Effector CD8-positive, alpha-beta T cell (primary cell): ENCODE measurements at regions not wholly inside any gene's neighbourhood (a gene's known extent, or its start where the extent isn't known, plus 50 kb on each side); places are given as distances from the start of the nearest gene placed in this dataset.
"Not testable (repeated sequence)": the region's sequence is repeated elsewhere in the genome, so short reads cannot be mapped to it uniquely, and the experiment has no call there.

Experiments used
- DNase-seq: peaks from one replicate; lab custom pipeline; 2025; lab: John Stamatoyannopoulos, UW

DNA sequence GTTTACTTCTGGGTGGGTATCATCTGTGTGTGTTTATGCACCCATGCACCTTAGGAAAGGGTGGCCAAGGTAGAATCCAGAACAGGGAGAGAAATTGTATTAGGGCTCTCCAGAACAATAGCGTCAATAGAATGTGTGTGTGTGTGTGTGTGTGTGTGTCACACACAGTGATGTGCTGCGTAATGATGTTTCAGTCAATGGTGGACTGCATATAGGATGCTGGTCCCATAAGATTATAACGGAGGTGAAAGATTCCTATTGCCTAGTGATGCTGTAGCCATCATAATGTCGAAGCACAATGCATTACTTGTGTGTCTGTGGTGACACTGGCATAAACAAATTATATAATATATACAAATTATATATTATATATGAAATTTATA lies 69.3 kb upstream of the PRR23C start:
- DNase-seq, result no peak

DNA sequence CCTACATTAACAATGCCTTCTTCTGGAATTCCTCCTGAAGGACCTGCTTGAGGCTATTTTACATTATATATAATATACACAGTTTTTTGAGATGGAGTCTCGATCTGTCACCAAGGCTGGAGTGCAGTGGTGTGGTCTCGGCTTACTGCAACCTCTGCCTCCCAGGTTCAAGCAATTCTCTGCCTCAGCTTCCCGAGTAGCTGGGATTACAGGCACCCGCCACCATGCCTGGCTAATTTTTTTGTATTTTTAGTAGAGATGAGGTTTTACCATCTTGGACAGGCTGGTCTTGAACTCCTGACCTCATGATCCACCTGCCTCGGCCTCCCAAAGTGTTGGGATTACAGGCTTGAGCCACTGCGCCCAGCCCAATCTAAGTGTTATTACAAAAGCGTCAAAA lies 71.9 kb upstream of the PRR23C start:
- not testable (repeated sequence) for DNase-seq

DNA sequence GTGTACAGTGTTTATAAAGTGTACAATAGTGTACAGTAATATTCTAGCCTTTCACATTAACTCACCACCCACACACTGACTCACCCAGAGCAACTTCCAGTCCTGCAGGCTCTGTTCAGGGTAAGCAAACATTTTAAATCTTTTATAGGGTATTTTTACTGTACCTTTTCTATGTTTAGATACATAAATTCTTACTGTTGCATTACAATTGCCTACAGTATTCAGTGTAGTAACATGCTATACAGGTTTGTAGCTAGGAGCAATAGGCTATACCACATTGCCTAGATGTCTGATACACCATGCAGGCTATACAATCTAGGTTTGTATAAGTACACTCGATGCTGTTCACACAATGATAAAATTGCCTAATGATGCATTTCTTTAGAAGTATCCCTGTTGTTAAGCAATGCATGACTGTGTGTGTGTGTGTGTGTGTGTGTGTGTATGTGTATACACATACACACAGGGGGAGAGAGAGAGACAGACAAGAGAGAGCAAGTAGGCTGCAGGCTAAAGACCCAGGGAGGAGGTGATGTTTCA lies 72.5 kb upstream of the PRR23C start:
- no peak for DNase-seq

- DNase-seq, result no peak
These were observed 73.4 kb upstream of the PRR23C start for GRCh38 chr3:139117883-139118760.

DNA sequence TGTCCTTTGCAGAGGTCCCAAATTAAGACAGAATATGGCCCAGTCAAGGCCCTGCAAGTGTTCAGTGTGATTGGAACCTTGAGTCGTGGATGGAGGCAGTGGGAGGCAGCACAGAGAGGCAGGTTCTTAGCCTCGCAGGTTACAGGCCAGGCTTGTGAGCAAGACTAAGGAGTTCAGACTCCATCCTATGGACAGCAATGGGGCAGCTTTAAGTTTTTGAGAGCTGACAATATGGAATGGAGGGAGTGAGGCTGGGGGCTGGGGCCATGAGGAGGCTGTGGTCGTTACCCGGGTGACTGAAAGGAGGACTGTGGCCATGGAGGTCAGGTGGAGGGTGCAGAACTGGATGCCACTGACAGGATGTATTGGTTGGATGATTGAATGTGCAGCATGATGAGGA lies 74.1 kb upstream of the PRR23C start:
- DNase-seq, result no peak

DNA sequence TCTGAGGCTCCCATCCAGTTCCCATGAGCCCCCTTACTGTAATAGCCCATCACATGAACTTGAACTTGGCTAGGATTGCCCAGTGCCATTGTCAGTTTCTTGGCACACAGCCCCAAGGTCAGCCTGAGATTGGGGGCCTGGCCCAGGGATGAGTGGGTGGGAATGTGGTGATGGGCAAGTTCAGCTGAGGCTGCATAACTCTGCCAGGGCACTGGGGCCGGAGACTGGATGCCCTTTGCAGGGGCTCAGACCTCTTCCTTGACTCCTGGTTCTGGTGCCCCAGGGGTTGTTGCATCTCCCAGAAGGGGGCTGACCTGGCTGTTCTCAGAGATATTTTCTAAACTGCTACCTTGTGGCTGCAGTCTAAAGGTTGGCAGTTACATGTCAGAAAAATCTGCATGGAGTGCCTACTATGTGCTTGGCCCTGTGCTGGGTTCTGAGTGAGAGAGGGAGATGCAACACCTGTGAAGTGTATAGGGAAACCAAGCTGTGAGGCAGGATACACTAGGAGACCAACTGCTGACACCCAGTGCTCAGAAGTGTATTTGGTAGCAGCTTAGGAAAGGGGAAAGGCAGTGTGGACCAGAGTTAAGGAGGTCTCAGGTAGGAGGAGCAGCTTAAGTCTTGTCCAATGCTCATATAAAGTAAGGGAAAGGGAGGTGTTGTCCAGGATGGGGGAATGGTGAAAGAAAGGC lies 74.8 kb upstream of the PRR23C start:
- DNase-seq, result no peak

- no peak for DNase-seq
These were observed 75.7 kb upstream of the PRR23C start for GRCh38 chr3:139120086-139121056.

DNA sequence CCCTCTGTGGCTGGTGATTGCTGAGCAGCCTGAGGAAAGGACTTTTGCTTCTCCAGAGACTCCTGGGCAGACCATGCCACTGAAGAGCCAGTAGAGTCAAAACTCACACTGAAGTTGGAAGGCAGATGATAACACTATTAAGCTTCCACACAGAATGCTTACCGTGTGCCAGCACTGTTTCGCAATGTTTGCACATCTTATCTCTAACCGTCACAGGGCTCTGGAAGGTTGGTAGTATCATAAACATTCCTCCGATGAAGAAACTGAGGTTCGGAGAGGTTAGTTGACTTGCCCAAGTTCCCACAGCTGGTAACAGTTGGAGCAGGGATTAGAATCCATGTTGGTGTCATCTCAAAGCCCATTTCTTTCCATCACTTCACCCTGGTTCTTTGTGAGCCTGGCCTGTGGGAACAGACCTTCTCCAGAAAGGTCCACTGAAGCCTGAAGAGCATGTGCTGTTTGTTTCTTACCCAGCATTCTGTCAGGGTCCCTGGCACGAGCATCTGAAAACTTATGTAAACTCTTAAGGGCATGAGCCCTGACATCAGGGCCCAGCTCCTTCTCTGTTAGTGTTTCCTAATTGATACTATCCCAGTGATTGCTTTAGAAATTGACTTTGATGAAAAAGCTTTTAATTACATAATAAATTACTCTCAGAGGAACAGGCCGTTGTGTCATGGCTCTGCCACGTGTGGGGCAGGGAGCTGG lies 77.0 kb upstream of the PRR23C start:
- DNase-seq, result no peak

- DNase-seq, result no peak
These were observed 77.5 kb upstream of the PRR23C start for GRCh38 chr3:139122221-139122581.

DNA sequence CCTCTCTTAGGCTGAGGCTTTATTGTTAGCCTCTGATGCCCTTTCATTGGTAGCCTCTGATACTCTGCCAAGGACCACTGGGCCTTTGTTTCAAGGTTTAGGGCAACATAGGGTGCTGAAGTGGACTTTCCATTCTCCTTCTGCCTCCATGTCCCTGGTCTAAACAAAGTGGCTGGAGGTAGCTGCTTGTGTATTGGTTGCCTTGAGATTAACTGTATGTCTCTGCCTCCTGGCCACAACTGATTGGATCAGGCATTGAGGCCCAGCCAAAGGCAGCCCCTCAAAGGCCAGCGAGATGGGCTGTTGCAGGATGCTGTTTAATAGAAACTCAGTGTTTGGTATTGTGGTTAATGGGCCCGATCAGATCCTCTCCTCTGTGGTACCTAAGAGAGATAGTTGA lies 77.9 kb upstream of the PRR23C start:
- DNase-seq, result no peak

- DNase-seq, result no peak
These were observed 78.8 kb upstream of the PRR23C start for GRCh38 chr3:139123377-139124095.

GRCh38 chr3:139124197-139124596 lies 79.5 kb upstream of the PRR23C start:
- DNase-seq, result no peak

GRCh38 chr3:139127101-139127500 lies 82.4 kb upstream of the PRR23C start:
- no peak for DNase-seq

- DNase-seq, result not testable (repeated sequence)
These were observed 82.9 kb upstream of the PRR23C start for GRCh38 chr3:139127629-139128028.

- no peak for DNase-seq
These were observed 84.1 kb upstream of the PRR23C start for GRCh38 chr3:139128803-139129202.

- no peak for DNase-seq
These were observed 85.2 kb upstream of the PRR23C start for GRCh38 chr3:139129892-139130291.

DNA sequence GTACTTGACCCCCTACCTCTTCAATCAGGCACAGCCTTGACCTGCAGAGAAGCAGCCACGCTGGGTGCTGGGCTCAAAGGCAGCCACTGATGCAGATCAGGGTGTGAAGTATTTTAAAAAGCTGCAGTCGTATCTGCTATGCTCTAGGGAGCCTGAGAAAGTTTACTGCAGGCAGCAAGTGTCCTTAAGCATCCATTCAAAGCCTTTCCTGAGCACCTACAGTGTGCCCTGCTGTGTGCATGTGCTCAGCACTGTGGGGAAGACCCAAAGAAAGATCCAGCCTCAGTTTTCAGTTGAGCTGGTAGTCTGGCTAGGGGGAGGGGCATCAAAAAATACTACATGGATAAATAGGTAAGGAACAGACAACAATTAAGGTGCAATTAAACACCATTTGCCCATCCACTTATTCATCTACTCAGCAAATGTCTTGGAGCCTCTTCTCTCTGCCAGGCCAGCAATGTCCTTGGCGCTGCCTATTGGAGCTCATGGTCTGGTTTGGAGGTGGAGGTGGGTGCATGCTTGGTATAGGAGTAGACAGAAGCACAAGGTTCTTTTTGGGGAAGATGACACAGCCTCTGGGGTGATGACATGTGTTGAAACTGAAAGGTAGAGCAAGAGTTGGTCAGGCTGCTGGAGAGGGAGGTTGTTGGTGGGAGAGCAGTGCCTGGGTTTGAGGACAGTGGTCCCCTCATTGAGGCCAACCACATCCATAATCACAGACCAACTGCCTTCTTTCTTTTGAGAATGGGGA lies 85.9 kb upstream of the PRR23C start:
- DNase-seq, result no peak

- DNase-seq, result no peak
These were observed 87.3 kb upstream of the PRR23C start for GRCh38 chr3:139131951-139132350.

GRCh38 chr3:139132976-139133375 lies 88.3 kb upstream of the PRR23C start:
- no peak for DNase-seq
